ENCODE measurements at regions not wholly inside any gene's neighbourhood (a gene's known extent, or its start where the extent isn't known, plus 50 kb on each side); places are given as distances from the start of the nearest gene placed in this dataset.
"Not testable (repeated sequence)": the region's sequence is repeated elsewhere in the genome, so short reads cannot be mapped to it uniquely, and the experiment has no call there.

DNA sequence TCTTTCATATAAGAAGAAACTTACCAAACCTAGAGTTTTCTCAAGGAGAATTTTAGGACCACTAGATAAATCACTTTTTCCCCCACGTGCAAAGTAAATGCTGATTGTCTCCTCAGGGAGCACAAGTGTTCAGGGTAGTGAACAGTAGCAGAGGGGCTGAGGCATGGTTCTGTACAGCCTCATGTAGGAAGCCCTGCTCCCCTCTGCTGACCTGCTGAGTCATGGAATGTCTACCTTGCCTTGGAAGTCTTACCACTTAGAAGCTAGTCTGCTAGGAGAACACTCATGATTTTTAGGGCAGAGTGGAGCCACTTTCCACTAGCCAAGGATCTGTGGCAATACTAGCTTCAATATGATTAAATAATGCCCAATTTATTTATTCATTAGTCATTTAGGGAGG lies 2120.6 kb upstream of the RAG2 start:
- in situ Hi-C loops (cut with HindIII; ENCODE audit: low sequenced_read_pairs), result no loop called here
- TF ChIP-seq, protein P1, sequence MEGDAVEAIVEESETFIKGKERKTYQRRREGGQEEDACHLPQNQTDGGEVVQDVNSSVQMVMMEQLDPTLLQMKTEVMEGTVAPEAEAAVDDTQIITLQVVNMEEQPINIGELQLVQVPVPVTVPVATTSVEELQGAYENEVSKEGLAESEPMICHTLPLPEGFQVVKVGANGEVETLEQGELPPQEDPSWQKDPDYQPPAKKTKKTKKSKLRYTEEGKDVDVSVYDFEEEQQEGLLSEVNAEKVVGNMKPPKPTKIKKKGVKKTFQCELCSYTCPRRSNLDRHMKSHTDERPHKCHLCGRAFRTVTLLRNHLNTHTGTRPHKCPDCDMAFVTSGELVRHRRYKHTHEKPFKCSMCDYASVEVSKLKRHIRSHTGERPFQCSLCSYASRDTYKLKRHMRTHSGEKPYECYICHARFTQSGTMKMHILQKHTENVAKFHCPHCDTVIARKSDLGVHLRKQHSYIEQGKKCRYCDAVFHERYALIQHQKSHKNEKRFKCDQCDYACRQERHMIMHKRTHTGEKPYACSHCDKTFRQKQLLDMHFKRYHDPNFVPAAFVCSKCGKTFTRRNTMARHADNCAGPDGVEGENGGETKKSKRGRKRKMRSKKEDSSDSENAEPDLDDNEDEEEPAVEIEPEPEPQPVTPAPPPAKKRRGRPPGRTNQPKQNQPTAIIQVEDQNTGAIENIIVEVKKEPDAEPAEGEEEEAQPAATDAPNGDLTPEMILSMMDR (IDR thresholded peaks at IDR 0.05; ENCODE audit: low read depth, low read length), result no peak
- H3K4me3 ChIP-seq (ENCODE audit: low read depth, low read length), result no peak overlapping the region
- no peak for DNase-seq (ENCODE audit: low read depth, low spot score)

DNA sequence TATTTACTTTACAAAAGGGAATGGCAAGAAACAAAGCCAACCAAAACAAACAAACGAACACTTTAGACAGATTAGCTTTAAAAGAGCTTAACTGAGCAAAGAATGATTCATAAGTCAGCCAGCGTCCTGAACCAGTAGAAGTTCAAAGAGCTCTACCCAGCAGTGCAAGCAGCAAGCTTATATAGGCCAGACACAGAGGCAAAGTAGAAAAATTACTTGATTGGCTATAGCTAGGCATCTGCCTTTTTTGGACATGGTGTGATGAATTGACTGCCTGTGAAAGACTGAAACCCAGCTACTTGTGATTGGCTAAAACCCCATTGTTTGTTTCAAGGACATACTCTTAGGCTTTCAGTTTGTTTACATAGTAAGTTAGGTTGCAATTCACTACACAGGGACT lies 2120.0 kb upstream of the RAG2 start:
- in situ Hi-C loops (cut with HindIII; ENCODE audit: low sequenced_read_pairs), result no loop called here
- TF ChIP-seq, protein P1 (IDR thresholded peaks at IDR 0.05; ENCODE audit: low read depth, low read length), result no peak
- no peak overlapping the region for H3K4me3 ChIP-seq (ENCODE audit: low read depth, low read length)
- no peak for DNase-seq (ENCODE audit: low read depth, low spot score)

DNA sequence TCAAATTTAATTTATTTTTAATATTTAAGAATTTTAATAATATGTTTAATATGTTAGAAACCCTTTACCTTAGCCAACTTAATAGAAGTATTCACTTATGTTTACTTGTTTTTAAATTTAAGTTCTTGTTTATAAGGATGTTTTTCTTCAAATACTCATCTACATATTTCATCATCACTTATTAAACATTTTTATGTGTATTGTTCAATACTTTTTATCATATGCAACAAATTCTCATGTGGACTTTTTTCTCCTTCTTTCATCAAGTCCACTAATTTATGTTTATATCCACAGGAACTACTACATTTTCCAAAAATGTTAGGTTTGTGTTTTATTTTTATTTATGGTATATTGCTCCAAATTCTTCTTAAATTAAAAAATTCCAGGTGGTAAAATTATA lies 2113.1 kb upstream of the RAG2 start:
- in situ Hi-C loops (cut with HindIII; ENCODE audit: low sequenced_read_pairs), result no loop called here
- DNase-seq (ENCODE audit: low read depth, low spot score), result no peak
- H3K4me3 ChIP-seq (ENCODE audit: low read depth, low read length), result no peak overlapping the region
- TF ChIP-seq, protein P1 (IDR thresholded peaks at IDR 0.05; ENCODE audit: low read depth, low read length), result no peak

DNA sequence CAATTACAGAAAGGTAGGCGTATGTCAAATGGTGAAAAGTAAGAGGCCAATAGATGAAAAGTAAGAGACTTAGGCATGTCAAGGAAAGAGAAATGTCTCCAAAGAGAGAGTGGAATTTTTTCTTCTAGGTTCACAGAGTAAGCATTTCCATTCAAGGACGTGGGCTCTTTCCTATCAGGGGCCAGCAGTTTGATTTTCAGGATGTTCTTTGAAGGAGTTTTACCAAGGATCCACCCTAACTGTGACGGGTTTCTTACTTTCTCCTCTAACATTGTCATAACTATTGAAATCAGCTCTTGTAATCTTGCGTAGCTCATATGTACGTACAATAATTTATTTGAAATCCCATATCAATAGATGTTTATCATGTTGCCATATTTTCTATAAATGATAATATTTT lies 2112.2 kb upstream of the RAG2 start:
- no peak for DNase-seq (ENCODE audit: low read depth, low spot score)
- in situ Hi-C loops (cut with HindIII; ENCODE audit: low sequenced_read_pairs), result no loop called here
- TF ChIP-seq, protein P1 (IDR thresholded peaks at IDR 0.05; ENCODE audit: low read depth, low read length), result no peak
- H3K4me3 ChIP-seq (ENCODE audit: low read depth, low read length), result no peak overlapping the region

DNA sequence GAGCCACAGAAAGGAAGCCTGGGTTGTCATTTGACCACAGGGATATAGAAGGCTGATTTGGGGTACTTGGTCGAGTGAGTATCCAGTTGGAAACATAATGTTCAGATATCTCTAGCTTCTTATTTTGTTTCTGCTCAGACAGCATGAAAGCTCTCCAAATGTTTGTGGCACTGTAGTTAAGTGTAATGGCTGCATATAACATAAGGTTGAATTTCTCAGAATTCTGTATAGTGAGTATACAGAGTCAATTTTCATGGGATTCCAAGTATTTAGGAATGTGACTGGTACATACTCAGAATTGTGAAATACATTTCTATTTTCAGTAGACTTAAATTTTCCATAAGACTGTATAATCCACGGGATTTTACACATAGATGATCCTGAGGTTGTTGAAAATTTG lies 2102.1 kb upstream of the RAG2 start:
- in situ Hi-C loops (cut with HindIII; ENCODE audit: low sequenced_read_pairs), result no loop called here
- no peak overlapping the region for H3K4me3 ChIP-seq (ENCODE audit: low read depth, low read length)
- DNase-seq (ENCODE audit: low read depth, low spot score), result no peak
- TF ChIP-seq, protein P1 (IDR thresholded peaks at IDR 0.05; ENCODE audit: low read depth, low read length), result no peak

DNA sequence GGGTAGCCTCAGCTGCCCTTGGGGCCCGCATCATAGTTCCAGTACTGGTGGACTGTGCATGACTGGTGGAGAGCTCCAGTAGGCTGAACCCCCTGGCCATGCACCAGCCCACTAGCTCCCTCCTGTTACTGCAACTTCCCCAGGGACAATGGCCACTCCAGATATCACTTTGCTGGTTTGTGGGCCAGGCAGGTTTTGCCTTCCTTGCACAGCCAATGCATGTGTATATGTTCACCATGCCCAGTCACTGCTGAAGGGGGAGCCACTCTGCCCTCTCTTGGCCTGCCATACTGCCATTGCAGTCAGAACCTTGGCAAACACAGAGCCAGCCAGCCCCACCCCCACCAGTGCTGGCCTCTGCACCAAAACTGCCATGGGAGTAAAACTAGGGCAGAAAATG lies 2095.3 kb upstream of the RAG2 start:
- TF ChIP-seq, protein P1 (IDR thresholded peaks at IDR 0.05; ENCODE audit: low read depth, low read length), result no peak
- no peak for DNase-seq (ENCODE audit: low read depth, low spot score)
- H3K4me3 ChIP-seq (ENCODE audit: low read depth, low read length), result no peak overlapping the region
- in situ Hi-C loops (cut with HindIII; ENCODE audit: low sequenced_read_pairs), result no loop called here

DNA sequence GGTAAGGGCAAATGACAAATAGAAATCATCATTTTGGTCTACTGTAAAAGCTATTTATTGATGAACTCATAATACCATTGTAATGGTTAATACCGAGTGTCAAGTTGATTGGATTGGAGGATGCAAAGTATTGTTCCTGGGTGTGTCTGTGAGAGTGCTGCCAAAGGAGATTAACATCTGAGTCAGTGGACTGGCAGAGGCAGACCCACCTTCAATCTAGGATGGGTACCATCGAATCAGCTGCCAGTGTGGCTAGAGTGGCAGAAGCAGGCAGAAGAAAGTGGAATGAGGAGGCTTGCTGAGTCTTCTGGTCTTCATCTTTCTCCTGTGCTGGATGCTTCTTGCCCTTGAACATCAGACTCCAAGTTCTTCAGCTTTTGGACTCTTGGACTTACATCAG lies 2092.2 kb upstream of the RAG2 start:
- DNase-seq (ENCODE audit: low read depth, low spot score); in situ Hi-C loops (cut with HindIII; ENCODE audit: low sequenced_read_pairs); H3K4me3 ChIP-seq (ENCODE audit: low read depth, low read length): not testable (repeated sequence)
